Ammon's horn (tissue), 1 donor: ENCODE measurements at regions not wholly inside any gene's neighbourhood (a gene's known extent, or its start where the extent isn't known, plus 50 kb on each side); places are given as distances from the start of the nearest gene placed in this dataset.
"Not testable (repeated sequence)": the region's sequence is repeated elsewhere in the genome, so short reads cannot be mapped to it uniquely, and the experiment has no call there.

Source experiments
- DNase-seq: peaks from one replicate; pipeline ENCODE4 v3.0.0-alpha.2; 2016; ENCODE audit warnings: low spot score

DNA sequence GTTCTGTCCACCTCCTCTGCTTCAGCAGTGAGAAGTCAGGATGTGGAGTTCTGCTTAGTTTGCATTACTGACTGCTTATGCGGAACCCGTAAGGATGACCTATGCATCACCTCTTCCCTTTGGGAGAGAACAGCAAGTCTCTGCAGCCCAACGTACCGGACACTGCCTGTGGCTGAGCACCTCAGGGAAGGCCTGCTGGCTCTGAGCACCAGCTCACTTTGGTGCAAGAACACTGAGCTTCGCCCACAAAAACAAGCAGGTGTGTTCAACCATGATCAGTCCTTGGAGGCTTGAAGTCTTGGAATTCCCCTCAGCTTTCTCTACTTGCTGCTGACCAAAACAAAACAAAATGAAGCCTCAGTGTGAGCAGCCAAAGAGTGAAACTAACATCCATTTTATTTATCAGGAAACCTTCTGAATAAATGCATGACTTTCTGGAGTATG lies 52.7 kb upstream of the NCK2 start:
- no peak for DNase-seq

DNA sequence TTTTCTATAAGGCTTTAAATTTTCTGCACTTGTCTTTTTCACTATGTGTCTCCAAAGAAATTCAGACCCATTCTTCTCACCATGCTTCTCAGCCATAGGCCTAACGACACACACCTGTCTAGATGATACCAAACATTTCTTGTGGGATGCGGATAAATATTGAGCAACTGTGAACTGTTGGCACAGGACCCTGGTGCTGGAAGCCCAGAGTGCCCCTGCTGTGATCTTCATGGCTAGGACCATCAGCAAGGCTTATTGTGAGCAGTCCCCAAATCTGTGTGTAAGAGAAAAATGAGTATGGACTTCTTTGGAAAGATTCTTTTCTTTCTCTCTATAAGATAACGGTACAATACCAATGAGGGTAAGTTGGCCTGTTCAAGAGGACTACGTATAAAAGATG lies 54.1 kb upstream of the NCK2 start:
- DNase-seq, result no peak

DNA sequence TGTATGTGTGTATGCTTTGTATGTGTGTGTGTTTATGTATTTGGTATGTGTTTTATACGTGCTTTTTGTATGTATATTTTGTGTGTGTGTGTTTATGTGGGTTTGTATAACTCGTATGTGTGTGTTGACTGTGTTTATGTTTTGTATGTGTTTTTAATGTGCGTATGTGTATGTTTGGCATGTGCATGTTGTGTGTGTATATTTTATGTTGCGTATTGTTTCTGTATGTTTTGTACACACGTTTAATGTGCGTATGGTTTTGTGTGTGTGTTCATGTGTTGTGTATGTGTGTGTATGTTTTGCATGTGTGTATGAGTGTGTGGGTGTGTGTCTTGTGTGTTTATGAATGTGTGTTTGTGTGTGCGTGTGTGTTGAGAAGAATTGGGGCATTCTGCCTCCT lies 55.2 kb upstream of the NCK2 start:
- no peak for DNase-seq

DNA sequence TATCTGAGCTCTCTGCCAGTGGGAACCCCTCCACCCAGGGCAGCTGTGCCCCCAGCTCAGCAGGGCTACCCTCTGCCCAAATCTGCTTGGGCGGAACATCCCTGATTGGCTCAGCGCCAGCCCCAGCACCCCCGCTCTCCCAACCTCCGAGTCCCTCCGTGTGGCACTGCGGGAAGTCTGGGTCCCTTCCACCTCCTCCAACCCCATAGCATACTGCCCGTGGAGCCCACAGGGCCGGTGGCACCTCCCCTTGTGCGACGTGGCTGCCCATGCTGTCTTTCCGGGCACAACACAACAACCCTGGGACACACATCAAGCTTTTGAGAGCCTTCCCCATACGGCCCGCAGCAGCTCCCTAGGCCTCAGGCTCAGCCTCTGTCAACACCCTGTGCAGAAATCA lies 55.8 kb upstream of the NCK2 start:
- no peak for DNase-seq

DNA sequence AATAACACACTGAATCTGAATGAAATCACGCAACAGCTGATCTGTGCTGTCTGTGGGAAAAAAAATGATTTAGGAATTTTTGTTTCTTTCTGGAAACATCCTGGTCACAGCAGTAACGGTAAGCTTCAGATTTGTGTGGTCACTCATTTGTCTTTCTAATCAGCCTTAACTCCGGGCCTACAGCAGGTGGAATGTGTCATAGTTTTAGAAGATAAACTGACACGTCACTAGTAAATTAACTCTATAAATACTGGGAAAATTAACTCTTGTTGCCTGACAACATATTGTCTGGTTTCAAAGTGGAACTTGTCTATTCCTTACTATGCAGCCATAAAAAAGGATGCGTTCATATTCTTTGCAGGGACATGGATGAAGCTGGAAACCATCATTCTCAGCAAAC lies 58.1 kb upstream of the NCK2 start:
- DNase-seq, result no peak

DNA sequence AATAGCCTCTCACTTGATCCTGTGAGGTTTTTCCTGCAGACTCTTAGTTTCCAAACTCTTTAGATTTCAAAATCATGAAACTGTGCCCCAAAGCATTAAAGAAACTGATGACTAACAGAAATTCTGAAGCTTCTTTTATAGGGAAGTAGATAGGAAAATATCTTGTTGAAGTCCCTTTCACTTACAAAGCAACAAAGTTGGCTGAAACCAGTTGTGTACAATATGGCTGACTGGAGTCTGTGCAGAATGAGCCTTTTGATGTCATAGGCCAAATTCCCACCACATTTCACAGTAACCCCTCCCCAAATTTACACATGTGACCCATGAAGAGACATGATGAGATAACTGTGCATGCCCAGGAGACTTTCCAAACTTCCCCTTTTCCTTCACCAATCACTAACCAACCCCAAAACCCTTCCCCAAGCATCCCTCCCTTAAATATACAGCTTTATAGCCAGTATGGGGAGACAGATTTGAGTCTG lies 61.7 kb upstream of the NCK2 start:
- DNase-seq, result no peak

DNA sequence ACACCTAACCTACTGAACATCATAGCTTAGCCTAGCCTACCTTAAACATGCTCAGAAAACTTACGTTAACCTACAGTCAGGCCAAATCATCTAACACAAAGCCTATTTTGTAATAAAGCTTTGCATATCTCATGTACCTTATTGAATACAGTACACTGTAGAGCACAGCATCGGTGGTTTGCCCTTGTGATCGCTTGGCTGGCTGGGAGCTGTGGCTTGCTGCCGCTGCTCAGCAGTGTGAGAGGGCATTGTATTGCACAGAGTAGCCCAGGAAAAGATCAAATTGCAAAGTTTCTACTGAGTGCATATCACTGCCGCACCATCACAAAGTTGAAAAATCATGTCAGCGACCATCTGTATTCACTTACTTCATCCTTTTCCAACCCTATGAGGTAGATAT lies 62.3 kb upstream of the NCK2 start:
- peak; percentile 22 for DNase-seq

DNA sequence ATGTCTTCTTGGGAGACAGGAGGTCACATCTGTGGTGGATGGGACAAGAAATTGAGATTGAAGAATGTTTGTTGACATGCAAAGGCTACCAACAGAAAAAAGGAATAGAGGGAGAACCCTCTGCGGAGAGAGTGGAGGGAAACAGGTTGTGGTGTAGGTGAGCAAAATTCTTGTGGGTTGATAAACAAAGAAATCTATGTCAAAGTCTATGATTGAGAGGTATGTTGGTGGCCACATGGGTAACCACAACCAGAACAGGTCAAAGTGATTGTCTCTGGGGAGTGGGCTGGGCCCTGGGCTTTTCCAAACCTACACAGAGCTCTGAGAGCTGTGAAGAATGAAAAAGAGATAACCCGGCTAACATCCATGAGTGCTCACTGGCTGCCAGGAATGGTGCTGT lies 62.8 kb upstream of the NCK2 start:
- DNase-seq, result no peak

DNA sequence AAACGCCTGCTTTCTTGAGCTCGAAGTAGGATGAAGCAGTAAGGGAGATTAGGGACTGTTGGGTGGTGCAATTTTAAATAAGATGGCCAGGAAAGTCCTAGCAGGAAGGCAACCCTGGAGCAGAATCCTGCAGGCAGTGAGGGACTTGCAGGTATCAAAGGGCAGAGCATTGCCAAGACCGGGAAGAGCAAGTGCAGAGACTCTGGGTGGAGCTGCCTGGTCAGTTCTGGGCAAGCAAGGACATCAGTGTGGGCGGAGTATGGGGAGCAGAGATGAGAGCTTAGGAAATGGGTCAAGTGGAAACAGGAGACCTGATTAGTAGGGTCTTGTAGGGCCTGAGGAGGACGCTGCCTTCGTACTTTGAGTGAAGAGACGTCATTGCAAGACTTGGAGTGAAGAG lies 64.4 kb upstream of the NCK2 start:
- no peak for DNase-seq

DNA sequence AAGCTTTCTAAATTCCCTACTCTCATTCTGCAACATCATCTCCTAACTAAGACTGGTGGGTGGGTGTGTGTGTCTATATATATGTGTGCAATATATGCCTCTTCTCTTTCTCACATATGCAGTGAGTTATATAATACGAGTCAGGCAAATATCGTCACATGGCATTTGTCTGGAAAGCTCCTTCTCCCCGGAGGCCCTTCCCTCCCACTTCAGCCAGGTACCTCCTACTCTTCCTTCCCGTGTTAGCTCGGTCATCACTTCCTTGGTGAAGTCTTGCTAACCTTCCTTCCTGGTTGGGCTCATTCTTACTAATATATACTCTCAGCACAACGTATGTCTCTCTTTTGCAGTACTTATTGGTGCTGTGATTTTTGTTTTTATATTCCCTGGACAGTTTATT lies 66.4 kb upstream of the NCK2 start:
- DNase-seq, result no peak

DNA sequence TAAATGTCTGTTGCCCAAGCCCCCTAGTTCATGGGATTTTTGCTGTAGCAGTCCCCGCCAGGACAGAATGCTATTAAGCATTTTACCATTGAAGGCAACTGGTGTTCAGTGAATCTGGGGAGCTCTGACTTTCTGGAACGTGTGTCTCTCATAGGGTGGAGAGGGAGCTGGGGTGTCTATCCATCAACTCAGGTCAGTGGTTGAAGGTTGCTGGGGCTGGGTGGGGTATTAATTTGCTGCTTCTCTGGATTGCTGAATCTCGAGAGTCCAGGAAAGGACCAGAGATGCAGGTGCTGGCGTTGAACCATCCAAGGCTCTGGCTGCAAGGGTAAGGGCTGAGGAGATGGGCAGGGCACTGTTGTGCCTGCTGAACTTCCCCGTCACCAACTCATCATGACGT lies 66.8 kb upstream of the NCK2 start:
- DNase-seq, result no peak

DNA sequence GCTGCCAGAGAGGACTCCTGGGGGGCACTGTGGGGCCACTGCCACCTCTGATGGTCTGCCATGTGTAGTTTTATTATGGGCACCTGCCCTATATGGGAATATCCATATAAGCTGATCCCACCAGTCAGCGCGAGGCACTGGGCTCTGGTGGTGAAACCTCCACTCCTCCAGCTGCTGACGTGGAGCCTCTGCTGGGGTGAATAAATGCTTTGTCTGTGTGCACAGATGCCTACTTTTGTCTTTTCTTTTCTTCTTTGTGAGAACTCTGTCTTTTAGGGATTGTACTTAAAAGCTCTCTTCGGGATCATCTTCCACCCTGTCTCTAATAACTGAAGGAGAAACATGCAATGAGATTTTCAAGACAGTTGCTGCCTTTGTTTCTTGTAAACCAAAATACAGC lies 68.9 kb upstream of the NCK2 start:
- peak; percentile 26 for DNase-seq

DNA sequence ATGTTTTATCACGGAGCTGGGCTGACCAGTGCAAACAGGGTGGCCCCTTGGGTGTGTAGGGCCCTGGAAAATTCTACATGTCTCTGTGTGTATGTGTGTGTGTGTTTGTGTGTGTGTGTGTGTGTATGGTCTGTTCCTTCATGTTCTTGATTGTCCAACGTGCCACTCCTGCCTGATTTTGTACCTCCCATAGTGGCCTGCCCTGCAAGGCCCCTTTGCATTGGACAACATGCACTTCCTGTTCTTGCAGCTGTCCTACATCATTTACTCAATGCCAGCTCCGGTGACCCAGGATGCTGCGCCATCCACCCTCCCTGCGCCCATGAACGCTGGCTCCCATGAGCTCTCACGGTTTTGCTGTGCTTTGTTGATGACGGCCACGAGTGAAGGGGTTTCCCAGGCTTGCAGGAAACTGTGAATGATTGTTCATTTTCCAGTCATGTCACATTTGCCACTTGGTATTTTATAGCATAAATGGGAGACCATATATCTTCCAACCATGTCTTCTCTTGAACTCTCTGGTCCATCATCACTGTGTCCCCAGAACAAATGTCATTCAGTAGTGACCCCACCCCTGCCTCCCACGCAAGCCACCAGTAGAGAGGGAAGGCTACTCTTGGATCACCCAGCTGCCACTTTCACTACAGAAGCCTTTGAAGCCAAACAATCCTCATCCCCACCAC lies 69.7 kb upstream of the NCK2 start:
- DNase-seq, result no peak

DNA sequence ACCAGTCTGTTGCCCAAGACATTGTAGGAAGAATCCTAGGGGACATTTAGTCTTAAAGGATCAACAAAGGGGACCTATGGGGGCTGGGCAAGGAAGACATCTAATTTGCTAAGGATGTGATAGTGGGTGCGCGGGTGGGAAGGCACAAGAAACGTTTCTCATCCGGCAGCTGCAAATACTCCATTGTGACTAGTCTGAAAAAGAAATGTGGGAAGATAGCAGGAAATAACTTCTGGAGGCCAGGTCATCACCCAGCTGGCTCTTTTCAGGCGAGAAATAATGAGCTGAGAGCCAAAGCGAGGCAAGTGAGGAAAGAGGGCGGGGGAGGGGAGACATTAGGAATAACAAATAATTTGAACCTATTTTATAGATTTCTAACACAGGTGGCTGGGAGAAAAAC lies 70.3 kb upstream of the NCK2 start:
- no peak for DNase-seq

DNA sequence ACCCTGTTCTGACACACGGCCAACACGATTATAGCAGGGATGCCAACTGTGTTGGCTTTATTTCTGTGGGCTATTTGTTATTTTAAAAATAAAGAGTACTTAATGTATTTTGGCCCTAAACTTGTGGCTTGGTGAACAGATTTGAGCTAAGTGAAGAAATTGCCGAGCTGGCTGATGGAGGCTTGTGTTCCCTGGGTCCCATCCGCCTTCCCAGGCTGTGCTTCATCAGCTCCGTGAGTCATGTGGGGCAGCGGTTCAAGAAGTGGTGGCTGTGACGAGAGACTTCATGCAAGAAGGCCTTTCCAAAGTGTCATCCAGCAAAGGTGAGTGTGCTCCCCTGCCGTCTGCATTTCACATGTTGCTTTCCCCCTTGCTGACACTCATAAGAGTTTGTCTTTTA lies 73.6 kb upstream of the NCK2 start:
- peak; percentile 33 for DNase-seq

DNA sequence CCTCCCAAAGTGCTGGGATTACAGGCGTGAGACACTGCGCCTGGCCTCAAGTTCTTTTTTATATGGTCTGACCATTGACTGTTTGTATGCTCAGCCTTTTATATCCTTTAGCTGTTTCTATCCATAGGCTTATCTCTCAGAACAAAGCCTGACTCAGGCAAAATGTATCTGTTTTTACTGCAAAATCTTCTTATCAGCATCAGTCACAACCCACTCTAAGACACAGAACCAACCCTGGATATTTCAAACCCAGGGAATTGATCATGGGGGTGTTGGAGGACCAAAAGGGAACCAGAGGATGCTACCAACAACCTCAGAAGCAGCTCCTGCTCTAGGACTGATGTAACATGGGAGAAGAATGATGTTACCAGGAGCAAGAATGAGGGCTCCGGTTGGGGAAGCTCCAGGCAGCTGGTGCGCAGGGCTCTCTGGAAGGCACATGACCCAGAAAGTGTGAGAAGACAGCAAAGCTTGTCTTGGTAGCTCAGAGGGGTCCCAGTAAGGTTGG lies 75.3 kb upstream of the NCK2 start:
- DNase-seq, result no peak

DNA sequence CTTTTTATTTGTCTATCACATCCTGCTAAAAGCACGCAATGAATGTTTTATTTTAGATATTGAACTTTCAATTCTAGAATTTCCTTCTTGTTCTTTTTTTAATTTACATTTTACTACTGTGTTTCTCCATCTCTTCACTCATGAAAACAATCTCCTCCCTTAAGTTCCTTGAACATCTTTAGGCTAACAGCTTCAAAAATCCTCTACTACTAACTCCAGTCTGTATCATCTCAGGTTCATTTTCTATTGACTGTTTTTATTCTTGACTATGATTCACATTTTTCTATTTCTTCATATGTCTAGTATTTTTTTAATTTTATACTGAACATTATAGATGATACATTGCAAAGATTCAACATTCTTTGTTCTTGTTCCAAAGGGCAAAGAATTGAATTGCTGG lies 79.2 kb upstream of the NCK2 start:
- no peak for DNase-seq

DNA sequence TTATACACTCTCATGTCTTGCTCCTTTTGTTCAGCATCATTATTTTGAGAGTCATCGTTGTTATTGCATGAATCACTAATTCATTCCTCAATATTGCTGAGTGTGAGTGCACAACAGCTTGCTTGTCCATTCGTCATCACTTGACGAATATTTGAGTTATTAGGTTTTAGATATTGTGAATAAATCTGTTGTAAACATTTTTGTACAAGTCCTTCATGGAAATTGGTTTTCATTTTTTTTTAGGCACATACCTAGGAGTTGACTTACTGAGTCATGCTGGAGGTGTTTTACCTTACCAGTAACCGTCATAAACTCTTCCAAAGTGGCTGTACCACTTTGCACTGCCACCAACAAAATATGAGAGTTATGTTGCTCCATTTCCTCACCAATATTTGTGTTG lies 84.2 kb upstream of the NCK2 start:
- no peak for DNase-seq

DNA sequence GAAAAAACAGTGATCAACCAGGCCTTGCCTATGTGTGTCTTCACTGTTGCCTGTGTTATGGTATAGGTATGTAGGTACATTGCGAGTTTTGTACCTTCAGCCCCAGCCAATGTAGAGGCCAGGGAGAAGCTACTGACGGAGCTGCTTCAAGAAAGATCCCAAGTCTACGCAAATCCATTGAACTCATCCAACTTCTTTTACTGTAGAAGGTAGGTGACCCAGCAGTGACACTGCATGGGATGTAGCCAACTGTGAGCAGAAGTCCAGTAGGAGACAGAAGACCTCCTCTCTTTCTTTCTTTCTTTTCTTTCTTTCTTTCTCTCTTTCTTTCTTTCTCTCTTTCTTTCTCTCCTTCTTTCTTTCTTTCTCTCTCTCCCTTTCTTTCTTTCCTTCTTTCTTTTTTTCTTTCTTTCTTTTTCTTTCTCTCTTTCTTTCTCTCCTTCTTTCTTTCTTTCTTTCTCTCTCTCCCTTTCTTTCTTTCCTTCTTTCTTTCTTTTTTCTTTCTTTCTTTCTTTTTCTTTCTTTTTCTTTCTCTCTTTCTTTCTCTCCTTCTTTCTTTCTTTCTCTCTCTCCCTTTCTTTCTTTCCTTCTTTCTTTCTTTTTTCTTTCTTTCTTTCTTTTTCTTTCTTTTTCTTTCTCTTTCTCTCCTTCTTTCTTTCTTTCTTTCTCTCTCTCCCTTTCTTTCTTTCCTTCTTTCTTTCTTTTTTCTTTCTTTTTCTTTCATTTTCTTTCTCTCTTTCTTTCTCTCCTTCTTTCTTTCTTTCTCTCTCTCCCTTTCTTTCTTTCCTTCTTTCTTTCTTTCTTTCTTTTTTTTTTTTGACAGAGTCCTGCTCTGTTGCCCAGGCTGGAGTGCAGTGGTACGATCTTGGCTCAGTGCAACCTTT lies 88.7 kb upstream of the NCK2 start:
- not testable (repeated sequence) for DNase-seq

DNA sequence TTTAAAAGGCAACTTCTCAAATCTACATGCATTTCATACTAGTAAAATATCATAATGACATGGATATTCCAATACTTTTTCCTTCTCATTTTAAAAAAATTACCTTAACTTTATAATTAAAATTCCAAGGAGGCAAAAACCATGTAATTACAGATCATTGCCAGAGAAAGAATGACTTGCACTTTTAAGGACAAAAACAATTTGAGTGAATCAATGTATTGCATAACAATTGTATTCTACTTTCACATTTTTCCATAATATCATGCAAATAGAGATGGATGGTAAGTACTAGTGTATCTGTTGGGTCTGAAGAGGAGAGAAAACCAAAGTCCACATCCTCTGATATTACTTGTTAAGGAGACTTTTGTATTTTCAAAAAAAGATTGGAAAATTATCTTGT lies 89.5 kb upstream of the NCK2 start:
- DNase-seq, result no peak

DNA sequence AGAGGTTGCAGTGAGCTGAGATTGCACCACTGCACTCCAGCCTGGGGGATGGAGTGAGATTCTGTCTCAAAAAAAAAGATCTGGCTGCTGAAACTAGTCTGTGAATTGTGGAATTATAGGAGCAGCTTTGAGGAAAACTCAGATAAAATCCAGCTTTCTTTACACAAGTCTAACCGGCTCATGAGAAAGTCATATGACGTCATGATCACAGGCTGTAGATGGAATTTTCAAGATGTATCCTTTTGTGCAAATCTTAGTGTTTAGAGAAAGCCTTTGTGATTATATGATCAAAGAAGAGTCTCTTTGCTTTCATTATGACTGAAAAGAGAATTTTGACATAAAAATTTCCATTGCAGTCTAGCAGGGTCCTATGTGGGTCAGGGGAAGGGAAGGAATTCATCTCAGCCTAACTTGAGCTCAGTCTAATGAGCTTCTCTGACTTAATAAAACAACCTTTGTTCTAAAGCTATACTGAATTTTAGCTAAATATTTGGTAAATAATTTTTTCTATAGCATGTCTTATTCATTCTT lies 90.2 kb upstream of the NCK2 start:
- DNase-seq, result no peak

DNA sequence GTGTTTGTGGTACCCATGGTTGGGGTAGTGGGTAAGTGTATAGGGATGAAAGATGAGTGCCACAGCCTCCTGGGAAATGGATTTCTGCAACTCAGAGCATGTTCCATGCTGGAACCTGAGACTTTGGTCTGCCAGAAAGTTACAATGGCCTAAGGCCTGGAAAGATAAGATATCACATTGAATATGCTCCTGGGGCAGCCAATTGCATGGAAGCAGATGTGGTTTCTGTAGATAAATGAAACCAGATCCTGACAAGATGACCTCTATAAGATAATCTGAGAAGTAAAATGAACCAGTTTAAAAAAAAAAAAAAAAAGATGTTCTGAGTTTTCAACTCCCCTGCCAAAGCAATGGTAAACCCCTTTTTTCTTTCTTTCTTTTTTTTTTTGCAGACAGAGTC lies 91.4 kb upstream of the NCK2 start:
- no peak for DNase-seq
